Activated CD8-positive, alpha-beta T cell treated with anti-CD3 and anti-CD28 coated beads for 36 hours (primary cell): ENCODE measurements at regions not wholly inside any gene's neighbourhood (a gene's known extent, or its start where the extent isn't known, plus 50 kb on each side); places are given as distances from the start of the nearest gene placed in this dataset.

ENCODE experiments used
- ATAC-seq: fragments of 200-7000 bp; cut with Tn5 transposase; one replicate; pipeline ENCODE4 v1.10.0; 2021; ENCODE audit warnings: mild to moderate bottlenecking, moderate library complexity
- CTCF ChIA-PET: fragments of 350-600 bp; sonication (Branson Sonifier 250); formaldehyde crosslinking; loops from one replicate; lab custom pipeline; 2021; ENCODE audit warnings: antibody characterized with exemption; lab: Charles Lee
- POLR2A ChIA-PET: fragments of 350-600 bp; sonication (Branson Sonifier 250); formaldehyde crosslinking; loops from one replicate; lab custom pipeline; 2021; ENCODE audit warnings: antibody characterized with exemption; lab: Charles Lee
- DNase-seq: peaks from one replicate; pipeline ENCODE4 v3.0.0-alpha.2; 2020
- H3K27ac Mint-ChIP-seq: one replicate; pipeline ENCODE4 v1.8.0; 2021; ENCODE audit warnings: mild to moderate bottlenecking, mixed read lengths
- H3K27me3 Mint-ChIP-seq: one replicate; pipeline ENCODE4 v1.8.0; 2021; ENCODE audit warnings: mixed read lengths
- H3K36me3 Mint-ChIP-seq: one replicate; pipeline ENCODE4 v1.8.0; 2021; ENCODE audit warnings: low read depth, mixed read lengths
- H3K4me1 Mint-ChIP-seq: one replicate; pipeline ENCODE4 v1.8.0; 2021; ENCODE audit warnings: low read depth, mixed read lengths
- H3K4me3 Mint-ChIP-seq: one replicate; pipeline ENCODE4 v1.8.0; 2021; ENCODE audit warnings: mild to moderate bottlenecking, moderate library complexity, mixed read lengths
- H3K9me3 Mint-ChIP-seq: one replicate; pipeline ENCODE4 v1.8.0; 2021; ENCODE audit warnings: mixed read lengths
- CTCF ChIP-seq: fragments of 200-600 bp; IDR thresholded peaks from one replicate; pipeline ENCODE4 v1.8.0; 2022; ENCODE audit warnings: antibody characterized with exemption, mild to moderate bottlenecking
- intact Hi-C: fragments of 100-400 bp; cut with micrococcal nuclease; formaldehyde crosslinking; loops from one replicate; pipeline ENCODE4 v1.10.0; 2022

DNA sequence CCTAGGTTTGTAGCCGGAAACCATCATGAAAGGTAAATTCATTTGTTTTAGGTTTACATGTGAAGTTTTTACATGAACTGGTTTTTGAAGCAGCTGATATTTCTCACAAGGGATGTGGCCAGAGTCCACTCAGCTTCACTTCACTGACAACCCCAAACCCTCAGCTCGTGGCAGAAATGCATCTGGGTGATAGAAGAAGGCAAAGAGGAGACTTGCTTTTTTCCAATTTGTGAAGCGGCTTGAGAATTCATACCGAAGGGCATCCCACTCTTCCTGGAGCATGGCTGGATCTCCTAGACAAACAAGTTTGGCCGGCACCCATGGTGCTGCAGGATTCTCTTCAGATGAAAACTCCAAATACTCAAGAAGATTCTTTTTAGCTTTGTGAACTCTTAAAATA lies 392.8 kb upstream of the CNR1 start:
- Mint-ChIP-seq H3K27me3 (peaks cover 4% of the 10 kb centered on the region), H3K4me3 (no peak overlapping the region), H3K27ac (no peak overlapping the region), H3K4me1 (no peaks in the 10 kb centered on the region), H3K36me3 (no peaks in the 10 kb centered on the region), H3K9me3 (no peaks in the 10 kb centered on the region)
- CTCF ChIA-PET = no interaction called here
- no peak for ATAC-seq
- POLR2A ChIA-PET = no interaction called here
- TF ChIP-seq CTCF = no peak
- DNase-seq = no peak
- intact Hi-C loops = no loop called here

- Mint-ChIP-seq H3K27ac (no peak overlapping the region), H3K4me3 (no peak overlapping the region), H3K27me3 (peaks cover 9% of the 10 kb centered on the region), H3K9me3 (no peaks in the 10 kb centered on the region), H3K4me1 (no peaks in the 10 kb centered on the region), H3K36me3 (no peaks in the 10 kb centered on the region)
- ChIA-PET POLR2A (no interaction called here), CTCF (no interaction called here)
- DNase-seq (no peak), ATAC-seq (no peak)
- TF ChIP-seq CTCF = no peak
- intact Hi-C loops = no loop called here
These were observed 390.5 kb upstream of the CNR1 start for GRCh38 chr6:88556663-88557062.

DNA sequence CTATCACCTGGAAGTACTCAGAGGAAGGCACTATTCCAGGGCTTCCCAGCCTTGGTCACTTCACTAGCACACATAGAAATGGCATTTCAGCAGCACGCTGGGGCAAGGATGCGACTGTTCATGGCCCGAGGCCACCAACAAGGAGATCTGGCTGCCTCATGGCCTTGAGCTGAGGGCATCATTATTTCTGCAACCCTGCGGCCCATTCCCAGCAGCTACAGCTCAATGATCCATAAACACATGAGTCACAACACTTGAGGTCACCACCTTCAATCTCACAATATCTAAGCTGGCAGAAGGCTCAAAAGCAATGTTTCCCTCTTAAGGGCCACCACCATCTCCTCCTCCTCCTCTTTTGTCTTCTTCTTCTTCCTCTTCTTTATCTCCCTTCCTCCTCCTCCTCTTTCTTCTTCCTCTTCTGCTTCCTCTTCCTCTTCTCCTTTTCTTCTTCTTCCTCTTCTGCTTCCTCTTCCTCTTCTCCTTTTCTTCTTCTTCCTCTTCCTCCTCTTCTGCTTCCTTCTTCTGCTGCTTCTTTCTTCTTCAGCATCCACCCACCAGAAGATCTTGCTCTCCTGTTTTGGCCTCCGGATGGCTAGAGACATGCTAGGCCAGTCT lies 382.9 kb upstream of the CNR1 start:
- DNase-seq (no peak), ATAC-seq (no peak)
- ChIA-PET CTCF (no interaction called here), POLR2A (no interaction called here)
- peaks cover 8% of the 10 kb centered on the region for H3K27me3 Mint-ChIP-seq
- no peak for TF ChIP-seq CTCF
- H3K4me3 Mint-ChIP-seq = no peak overlapping the region
- H3K27ac Mint-ChIP-seq = no peak overlapping the region
- H3K9me3 Mint-ChIP-seq = peaks cover 2% of the 10 kb centered on the region
- no peaks in the 10 kb centered on the region for H3K36me3 Mint-ChIP-seq
- peaks cover 4% of the 10 kb centered on the region for H3K4me1 Mint-ChIP-seq
- intact Hi-C loops = no loop called here

DNA sequence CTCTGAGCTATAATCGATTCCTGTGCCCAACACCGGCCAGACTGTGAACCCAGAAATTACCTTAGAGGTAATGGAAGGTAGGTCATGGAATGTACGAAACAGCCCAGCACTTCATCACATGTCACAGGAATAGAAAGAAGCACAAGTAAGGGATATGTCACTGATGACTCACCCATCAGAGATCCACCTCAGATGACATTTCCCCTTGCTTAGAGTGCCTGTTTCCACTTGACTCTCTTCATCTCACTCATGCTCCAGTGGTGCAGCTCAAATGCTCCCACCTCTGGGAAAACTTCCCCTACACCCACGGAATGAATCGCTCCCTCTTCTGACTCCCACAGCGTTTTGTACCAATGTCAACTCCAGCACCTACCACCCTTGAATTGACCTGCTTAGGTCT lies 381.6 kb upstream of the CNR1 start:
- Mint-ChIP-seq H3K36me3 (no peaks in the 10 kb centered on the region), H3K4me1 (peaks cover 4% of the 10 kb centered on the region), H3K27ac (no peak overlapping the region), H3K9me3 (peaks cover 2% of the 10 kb centered on the region), H3K27me3 (peaks cover 3% of the 10 kb centered on the region), H3K4me3 (no peak overlapping the region)
- intact Hi-C loops = no loop called here
- peak; percentile 82 for ATAC-seq
- POLR2A ChIA-PET = no interaction called here
- no peak for DNase-seq
- TF ChIP-seq CTCF = no peak
- CTCF ChIA-PET = no interaction called here

- intact Hi-C loops = no loop called here
- TF ChIP-seq CTCF = no peak
- CTCF ChIA-PET = no interaction called here
These were observed 379.8 kb upstream of the CNR1 start for GRCh38 chr6:88545991-88546390.

More at GRCh38 chr6:88545991-88546390, 379.8 kb upstream of the CNR1 start:
- H3K9me3 Mint-ChIP-seq = peaks cover 2% of the 10 kb centered on the region
- DNase-seq (no peak), ATAC-seq (no peak)
- POLR2A ChIA-PET = no interaction called here
- H3K27me3 Mint-ChIP-seq = peaks cover 3% of the 10 kb centered on the region
- no peaks in the 10 kb centered on the region for H3K36me3 Mint-ChIP-seq
- H3K4me3 Mint-ChIP-seq = no peak overlapping the region
- peaks cover 4% of the 10 kb centered on the region for H3K4me1 Mint-ChIP-seq
- H3K27ac Mint-ChIP-seq = no peak overlapping the region
